HG03103 (cell line): ENCODE measurements at regions not wholly inside any gene's neighbourhood (a gene's known extent, or its start where the extent isn't known, plus 50 kb on each side); places are given as distances from the start of the nearest gene placed in this dataset.

Experiments used
- ATAC-seq: cut with Tn5 transposase; IDR thresholded peaks from one replicate; pipeline ENCODE4 v1.9.1; 2021; ENCODE audit warnings: low read depth; ENCODE audit not compliant: unreplicated experiment

DNA sequence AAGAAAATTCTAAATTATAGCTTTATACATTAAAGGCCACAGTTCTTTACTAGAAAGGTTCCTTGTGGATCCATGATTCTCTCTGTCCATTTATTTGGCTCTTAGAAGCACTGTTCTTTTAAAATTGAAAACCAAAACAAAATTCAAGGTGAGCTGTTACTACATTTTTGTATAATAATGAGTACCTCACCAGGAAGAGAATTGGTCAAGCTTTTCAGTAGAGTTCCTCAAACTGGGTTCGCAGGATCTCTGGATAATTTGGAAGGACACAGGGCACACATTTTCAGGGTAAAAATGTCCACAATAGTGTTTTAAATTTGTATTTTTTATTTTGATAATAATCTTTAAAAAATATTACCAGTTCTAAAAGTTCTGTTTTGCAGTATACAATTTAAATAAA, 93.0 kb downstream of the PPP1R3A start:
- ATAC-seq, result no peak

DNA sequence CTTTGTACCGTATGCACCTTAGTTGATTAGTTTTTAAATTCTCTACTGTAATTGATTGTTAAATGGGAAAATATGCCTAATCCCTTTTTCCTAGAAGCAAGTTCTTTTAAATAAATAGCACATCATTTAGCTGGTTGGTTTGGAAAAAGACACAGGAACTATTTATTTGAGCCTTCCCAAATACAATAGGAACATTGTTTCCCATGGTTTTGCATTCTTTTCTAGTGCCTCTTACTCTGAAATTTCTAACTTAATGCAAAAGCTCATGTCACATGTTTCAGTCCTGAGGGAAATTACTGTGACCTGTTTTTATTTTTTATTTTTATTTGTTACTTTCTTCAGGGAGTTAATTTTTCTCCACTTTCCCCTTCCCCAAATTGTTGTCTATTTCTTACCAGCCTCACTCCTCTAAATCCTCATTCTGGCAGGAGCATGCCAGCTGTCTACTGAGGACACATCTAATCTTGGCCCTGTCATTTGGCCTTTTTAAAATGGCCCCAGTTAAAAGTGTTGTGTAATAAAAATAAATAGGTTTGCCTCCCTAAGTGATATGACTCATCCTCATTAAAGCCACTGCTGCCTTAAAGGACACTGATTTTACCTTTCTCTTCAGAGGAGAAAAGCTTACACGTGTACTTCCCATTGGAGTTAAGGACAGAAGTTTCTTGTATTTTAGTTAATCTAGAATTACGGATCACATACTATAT, 94.5 kb downstream of the PPP1R3A start:
- ATAC-seq, result no peak

DNA sequence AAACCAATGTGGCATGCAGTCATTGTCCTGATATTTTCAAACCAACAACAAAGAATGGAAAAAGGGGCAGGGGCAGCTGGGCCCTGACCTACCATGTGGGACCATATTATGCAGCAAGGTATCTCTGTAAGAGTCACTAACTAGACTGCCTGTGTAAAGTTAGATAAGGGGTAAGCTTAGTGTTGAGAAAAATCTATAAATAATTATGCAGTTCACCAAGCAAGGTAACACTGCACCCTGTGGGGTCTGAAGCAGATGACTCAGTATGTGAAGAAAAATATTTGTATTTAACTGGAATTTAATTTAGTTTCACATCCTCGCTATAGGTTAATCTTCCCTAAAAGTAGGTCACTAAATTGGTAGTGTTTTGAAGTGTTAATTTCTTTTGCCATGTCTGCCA, 99.3 kb downstream of the PPP1R3A start:
- no peak for ATAC-seq

DNA sequence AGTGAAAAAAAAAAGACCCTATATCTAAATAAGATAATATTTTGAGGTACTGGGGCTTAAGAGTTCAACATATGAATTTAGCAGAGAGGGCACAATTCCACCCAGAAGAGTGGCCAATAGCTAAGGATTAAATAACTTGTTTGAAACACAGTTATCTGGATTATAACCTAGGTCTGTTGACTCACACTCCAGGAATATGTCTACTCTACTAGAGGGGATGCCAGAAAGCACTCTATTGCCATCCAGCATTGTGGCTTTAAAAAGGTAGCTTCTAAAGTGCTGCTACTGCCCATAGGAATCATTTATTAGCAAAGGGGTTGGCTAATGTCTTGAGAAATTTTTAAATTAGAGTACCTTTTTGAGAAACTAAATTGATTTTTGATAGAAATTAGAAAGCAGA, 102.2 kb downstream of the PPP1R3A start:
- no peak for ATAC-seq

DNA sequence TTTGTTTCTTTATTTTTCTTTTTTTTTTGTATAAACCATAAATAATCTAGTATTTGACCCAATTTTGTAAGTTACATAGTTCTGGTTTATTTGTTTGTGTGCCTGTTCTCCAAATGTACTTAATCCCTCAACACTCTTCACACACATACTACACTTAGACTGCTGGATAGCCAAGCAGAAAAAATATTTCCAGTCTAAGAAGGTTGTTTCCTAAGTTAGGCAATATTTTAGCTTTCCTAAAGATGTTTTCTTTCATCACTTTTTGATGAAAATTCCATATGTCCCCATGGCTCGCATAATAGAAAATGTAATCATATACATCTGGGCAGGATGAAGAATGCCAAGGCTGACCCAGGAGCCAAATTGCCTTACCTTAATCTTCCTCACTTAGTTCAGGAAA, 105.3 kb downstream of the PPP1R3A start:
- ATAC-seq, result no peak

DNA sequence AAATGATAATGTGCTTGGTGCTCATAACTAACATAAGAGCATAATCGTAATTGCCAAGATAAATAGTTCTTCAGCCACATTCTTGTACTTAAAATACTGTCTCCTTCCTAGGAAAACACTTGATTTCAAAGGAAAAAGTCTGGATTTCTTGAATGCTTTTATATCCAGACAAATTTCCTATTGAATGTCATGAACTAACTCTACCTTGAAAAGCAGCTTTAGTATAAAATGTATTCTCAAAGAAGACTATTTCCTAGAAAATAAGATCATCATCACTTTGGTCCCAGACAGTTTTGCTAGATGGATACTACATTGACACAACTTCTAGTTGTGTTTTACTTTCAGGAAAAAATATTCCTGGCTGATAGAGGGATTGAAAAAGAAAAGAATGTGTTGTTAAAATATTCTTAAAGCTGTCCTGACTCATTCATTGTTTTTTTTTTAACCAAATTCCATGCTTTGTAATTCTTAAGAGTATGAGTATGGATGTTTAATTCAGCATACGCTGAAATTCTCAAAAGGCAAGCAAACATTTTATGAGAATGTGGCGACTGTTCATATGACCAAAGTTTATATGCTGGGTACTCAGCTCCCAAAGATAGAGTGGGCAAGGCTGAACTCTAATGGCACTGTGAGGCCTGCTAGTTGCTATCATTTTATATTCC, 106.1 kb downstream of the PPP1R3A start:
- ATAC-seq, result no peak

DNA sequence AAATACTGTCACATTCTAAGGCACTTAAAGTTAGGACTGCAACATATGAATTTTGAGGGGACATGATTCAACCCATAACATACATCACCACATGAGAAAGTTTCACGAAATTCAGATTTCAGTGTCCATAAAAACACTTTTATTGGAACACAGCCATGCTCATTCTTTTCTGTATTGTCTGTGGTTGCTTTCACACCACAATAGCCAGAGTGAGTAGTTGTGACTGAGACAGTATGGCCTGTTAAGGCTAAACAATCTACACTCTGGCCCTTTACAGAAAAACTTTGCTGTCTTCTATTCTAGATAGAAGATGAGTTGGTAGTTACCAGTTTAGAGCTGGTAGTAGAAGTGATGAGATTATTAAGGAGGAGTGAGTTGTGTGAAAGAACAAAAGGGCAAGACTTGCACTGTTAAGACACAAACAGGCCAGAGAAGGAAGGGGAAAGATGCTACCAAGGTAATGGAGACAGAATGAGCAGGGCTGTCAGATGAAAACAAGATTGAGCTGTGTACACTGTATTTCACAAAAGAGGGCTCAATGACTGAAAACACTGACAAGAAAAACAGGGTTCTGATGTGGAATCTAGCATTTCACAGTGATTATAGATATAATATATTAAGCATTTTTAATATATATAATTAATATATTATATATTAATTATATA, 108.6 kb downstream of the PPP1R3A start:
- ATAC-seq, result no peak

DNA sequence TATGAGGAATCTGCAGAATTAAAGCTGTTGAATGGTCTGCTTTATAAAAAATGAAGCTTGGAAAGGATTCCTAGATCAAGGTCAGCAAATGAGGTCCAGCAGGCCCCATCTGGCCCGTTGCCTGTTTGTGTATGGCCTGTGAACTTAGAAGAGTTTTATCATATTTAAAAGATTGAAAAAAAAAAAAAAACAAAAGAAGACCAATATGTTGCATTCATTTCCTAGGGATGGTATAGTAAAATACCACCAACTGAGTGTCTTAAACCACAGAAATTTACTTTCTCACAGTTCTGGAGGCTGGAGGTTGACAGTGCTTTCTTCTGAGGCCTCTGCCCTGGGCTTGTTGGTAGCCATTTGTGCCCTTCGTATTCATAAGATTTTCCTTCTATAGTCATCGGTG, 109.2 kb downstream of the PPP1R3A start:
- ATAC-seq, result no peak

DNA sequence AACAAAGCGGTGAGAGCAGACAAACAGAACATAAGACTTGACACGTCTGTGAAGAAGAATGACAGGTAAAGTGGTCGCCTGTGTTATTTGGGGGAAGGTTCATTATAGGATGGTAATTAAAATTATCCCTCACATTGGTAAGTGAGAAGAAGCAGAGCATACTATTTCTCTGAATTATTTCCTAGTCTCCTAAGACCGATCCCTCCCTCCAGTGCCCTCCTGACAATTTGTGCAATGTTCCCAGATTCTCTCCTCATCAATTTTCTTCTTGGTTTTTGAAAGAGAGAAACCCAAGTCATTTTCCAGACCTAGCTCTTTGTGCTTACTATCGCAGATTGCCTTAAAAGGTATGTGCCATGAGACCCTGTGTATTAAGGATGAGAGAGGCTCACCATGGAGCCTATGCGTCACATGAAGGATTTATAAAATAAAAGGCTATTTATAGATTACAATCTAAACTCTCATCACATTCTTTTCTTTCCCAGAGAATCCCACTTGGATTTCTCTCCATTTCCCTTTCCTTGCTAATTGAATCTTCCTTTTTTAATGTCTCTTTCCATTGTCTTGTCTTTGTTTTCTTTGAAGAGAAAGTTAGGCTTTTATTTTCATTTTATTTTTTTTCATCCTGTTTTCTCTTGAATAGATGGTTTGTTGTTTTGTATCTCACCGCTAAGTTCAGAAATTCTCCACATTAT, 112.0 kb downstream of the PPP1R3A start:
- no peak for ATAC-seq

DNA sequence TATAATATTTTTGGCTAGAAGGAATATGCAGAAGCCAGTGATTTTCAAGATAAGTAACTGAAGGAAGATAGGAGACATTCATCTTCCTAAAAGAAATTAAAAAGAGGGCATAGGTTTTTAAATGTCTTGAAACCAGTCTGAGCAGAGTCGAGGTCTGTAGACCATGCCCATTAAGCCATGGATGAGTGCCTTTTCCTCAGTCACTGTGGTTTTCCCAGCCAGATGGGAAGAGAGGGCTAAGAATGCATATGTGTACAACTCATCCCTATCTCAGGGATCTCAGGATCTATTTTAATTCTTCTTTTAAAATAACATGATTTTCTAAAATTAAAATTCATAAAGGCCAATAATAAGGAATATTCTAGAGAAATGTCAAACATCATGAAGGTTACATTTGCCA, 112.8 kb downstream of the PPP1R3A start:
- ATAC-seq, result no peak

DNA sequence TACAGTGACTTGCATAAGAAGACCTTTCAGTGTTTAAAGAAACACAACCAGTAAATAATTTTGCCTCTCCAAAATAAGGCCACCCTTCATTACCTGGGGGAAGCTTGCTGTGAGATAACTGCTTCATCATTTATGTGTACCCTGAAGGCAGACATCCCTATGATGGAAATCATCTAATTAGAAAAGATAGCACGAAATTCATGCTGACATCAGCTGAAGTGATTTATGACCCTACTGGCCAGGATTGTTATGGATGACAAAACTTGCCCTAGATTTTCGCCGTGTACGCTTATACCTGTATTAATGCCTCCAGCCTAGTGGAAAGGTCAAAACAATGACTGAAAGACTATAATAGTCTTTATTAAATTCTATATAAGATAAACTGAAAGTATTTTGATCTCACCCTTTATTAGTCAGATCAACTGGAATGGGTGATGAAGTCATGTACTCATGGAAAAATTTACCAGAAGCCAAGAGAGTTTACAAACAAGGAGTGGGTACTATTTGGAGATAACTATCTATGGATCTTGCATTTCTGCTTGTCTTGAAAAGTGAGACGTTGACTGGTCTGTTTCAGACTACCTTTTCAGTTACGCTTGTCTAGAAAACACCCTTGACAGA, 114.2 kb downstream of the PPP1R3A start:
- ATAC-seq, result no peak

DNA sequence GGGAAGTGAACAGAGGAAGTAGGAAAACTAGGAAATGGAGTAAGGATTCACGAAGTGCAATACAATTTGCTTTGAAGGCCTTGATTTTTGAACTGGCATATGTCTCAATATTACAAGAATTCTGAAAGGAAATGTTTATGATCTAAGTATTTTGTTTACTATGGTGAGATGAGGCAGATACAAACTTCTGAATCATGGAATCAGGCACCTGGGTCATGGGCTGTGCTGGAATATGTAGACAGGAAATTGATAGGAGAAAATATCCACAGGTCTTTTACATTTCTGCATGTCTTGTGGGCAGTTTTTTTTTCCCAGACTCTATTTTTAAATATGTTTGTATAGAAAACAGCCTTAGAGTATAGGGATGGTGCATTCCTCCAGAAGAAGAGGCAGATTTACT, 117.1 kb downstream of the PPP1R3A start:
- no peak for ATAC-seq

DNA sequence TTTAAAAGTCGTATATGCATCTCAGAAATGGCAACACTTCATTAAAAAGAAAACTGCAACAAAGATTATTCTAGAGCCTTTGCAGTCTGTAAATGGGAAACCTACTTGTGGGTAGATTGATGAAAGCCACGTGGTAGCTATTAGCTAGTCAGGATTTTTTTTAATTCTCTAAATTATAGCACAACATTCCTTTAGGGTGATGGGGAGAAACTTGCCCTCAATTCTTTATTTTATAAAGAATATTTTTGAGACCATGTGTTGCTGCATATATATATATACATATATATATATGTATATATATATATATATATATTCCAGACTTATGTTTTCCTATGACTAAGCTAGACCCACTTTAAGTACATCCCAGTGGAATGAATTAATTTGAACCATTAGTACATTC, 118.0 kb downstream of the PPP1R3A start:
- no peak for ATAC-seq

DNA sequence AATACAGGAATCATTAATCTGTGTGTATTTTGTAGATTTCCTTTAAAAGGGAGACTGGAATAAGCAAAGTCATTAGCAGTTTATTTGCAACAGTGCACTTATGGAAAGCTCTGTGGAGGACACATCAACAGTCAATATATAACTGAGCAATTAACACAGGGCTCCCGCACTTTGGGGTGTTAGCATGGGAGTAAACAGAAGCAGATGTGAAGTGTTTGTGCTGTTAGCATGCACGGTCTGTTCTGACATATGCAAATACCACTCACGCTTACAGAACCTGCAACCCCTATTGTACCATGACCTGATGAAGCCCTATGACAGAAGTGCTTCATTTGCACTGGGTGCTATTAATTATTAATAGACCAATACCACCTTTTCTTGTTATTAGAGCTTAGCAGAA, 118.9 kb downstream of the PPP1R3A start:
- peak; percentile 81 for ATAC-seq

DNA sequence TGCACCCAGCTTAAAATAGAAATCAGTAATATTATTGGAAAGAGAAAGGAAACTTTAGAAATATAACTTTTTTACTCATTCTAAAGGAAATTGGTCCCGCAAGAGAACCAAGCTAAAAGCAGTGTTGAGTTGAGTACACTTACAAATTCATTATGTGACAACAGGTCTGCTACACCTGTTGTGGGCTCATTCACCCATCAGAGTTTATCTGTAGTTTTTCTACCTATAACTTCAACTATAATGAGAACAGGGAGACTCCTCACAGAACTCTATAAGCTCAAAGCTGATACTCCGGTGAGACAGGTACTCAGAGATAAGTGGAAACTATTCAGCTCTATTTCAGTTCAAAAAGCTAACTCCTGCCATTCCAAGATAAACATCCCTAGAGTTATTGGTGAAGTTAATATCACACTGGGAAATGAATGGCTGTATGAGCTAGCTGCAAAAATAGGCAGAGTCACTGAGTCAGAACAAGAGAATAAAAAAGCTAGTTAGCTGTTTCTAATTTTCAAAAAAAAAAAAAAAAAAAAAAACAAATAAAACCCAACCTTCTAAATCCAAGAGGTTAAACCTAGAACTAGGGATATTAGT, 121.3 kb downstream of the PPP1R3A start:
- ATAC-seq, result no peak

DNA sequence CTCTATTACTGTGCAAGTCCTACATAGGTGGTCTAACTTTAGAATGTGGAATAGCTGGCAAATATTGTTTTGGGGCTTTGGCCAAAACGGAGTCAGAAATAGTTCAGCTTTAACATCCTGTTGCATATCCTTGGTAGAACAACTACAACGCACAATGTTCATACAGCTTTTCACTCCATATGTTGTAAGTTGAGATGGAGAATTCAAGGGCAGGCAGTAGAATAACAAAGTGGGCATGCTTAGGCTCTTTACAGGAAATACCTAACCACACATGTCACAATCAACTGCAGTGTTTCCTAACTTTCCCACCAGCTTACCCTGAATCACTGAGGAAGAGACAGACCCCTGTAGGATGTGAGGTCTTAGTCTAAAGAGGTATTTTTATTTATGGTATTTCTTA, 122.3 kb downstream of the PPP1R3A start:
- ATAC-seq, result no peak

DNA sequence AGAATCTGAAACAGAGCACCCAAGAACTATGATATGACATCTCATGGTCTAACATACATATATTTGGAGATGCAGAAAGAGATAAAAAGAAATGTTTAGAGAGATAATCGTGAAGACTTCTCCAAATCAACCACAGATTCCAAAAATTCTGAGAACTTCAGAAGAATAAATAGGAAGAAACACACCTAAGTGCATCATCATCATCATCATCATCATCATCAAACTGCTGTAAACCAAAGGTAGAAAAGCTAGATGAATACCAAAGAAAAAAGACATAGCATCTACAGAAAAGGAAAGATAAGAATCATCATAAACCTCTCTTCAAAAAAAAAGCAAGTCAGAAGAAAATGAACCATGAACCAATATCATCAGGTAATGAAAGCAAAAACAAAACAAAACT, 124.2 kb downstream of the PPP1R3A start:
- ATAC-seq, result no peak

DNA sequence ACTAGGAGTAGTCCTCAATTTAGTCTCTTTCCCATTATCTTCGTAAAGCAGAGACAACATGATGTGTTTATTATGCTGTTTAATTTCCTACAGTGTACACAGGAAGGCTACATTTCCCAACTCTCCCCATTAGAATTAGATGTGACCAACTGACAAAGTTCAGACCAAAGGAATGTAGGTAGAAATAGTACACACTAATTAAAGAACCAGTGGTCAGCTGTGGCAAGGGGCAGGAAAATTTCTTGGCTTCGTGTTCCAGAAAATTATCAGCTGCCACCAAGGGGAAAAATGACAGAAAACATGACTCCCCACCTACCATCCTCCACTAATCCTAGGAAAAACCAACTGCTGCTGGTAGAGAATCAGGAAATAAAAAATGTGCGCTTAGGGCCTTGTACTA, 125.6 kb downstream of the PPP1R3A start:
- no peak for ATAC-seq

DNA sequence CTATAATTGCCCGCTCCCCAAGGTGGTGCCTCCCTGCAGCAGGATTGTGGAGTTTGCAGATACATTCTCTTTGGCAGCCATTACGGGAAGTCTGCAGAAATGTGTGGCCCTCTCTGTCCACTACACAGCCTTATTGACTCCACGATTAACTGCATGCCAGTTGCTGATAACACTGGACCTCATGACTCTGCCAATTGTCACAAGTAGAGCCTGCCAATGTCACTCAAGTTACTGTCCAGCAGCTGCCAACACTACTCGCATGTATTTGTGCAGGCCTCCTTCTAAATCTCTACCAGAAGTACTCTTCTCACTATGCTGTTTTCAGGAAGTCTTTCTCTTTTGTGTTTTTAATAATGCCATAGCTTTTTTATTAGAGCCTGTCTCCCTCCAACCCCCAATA, 128.8 kb downstream of the PPP1R3A start:
- ATAC-seq, result no peak

DNA sequence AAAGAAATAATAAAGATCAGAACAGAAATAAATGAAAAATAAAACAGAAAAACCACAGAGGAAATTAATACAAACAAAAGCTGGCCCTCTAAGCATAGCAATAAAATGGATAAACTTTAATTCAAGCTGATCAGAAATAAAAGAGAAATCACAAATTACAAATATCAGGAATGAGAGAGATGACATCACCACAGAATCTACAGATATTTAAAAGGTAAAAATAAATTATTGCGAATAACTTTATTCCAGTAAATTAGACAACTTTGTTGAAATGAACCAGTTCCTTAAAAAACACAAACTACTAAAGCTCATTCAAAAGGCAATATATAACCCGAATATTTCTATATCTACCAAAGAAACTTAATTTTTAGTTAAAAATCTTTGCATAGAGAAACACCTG, 131.7 kb downstream of the PPP1R3A start:
- ATAC-seq, result no peak

DNA sequence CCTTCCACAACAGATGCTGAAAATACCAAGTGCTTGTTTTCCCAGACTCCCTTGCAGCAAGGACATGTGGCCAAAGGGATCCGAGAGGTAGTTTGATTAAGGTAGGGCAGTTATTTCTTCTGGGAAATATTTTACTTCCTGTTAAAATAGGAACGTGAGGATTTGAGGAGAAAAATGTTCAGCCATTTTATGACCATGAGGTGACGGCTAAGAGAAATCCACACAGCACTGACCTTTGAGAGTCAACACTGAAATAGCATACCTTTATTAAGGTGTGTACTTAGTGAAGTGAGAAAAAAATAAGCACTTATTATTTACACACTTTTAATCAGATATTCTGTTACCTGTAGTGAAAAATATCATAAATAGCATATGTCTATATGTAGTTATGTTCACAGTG, 133.9 kb downstream of the PPP1R3A start:
- no peak for ATAC-seq
